ENCODE measurements at regions not wholly inside any gene's neighbourhood (a gene's known extent, or its start where the extent isn't known, plus 50 kb on each side); places are given as distances from the start of the nearest gene placed in this dataset.

GRCh38 chrX:149198980-149199732 is 305.9 kb downstream of the IDS start:
- TF ChIP-seq CTCF (IDR thresholded peaks at IDR 0.05) (no peak), POLR2A (IDR thresholded peaks at IDR 0.05) (no peak)
